HG03039 (cell line): ENCODE measurements at regions not wholly inside any gene's neighbourhood (a gene's known extent, or its start where the extent isn't known, plus 50 kb on each side); places are given as distances from the start of the nearest gene placed in this dataset.

Source experiments
- ATAC-seq: cut with Tn5 transposase; IDR thresholded peaks from one replicate; pipeline ENCODE4 v1.9.1; 2021; ENCODE audit warnings: mild to moderate bottlenecking, moderate library complexity; ENCODE audit not compliant: unreplicated experiment

DNA sequence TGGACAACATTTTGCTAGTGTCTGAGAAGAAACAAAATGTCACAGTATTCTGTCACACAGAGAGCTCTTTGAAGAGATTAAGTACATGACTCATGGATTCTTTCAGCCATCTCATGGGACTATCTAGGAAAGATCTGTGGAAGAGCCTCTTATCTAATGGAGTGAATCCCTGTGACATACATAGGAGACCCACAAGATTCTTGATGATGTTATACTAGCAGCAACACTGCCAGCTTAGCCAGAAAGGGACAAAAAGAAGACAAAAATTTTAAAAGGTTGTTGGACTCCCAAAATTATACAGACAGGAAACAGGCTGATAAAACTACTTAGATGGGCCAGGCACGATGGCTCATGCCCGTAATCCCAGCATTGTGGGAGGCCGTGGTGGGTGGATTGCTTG, 143.3 kb upstream of the MGAT5 start:
- ATAC-seq = no peak

- ATAC-seq = no peak
These were observed 136.2 kb upstream of the MGAT5 start for GRCh38 chr2:134117676-134118075.

GRCh38 chr2:134118279-134119116, 135.4 kb upstream of the MGAT5 start:
- ATAC-seq = peak; percentile 35

DNA sequence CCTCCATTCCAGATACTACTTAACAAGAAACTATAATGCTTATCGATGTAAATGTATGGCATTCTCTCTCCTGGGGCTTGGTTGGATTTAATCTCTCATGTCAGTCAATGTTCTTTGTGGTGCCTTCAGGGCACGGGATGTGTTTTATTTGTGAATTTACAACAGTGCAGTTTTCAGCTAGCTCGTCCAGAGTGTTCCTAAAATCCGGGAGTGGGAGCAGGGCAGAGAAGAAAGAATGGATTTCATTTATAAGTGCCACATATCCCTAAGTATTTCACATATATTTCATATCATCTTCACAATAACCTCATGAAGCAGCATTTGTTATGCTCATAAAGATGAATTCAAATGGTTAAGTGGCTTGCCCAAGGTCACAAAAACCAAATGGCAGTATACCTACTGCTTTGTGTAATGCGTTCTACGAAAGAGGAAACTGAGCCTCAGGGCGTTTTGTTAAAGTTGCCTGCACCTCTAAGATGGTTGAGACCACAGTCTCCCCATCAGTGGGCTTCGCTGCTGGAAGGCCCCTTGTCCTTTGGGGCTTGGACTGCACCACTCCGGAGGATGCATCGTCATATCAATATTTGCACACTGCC, 134.7 kb upstream of the MGAT5 start:
- ATAC-seq = peak; percentile 4

GRCh38 chr2:134119713-134120405, 134.0 kb upstream of the MGAT5 start:
- ATAC-seq = peak; percentile 53

DNA sequence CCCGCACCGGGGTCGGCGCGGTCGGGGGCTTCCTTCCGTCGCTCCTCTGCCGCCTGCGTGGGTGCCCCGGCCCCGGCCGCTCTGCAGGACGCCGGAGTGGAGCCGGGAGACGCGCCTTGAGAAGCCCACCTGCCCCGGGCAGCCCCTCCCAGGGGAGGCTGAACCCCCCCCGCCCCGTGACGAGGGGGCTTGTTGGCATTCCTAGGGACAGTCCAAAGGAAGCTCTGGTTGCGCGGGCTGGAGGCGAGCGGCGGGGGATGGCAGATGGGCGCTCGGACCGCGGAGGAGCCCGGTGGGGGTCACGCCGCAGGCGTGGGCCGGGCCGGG, 133.5 kb upstream of the MGAT5 start:
- no peak for ATAC-seq

- ATAC-seq = peak; percentile 46
These were observed 132.9 kb upstream of the MGAT5 start for GRCh38 chr2:134120733-134121630.

DNA sequence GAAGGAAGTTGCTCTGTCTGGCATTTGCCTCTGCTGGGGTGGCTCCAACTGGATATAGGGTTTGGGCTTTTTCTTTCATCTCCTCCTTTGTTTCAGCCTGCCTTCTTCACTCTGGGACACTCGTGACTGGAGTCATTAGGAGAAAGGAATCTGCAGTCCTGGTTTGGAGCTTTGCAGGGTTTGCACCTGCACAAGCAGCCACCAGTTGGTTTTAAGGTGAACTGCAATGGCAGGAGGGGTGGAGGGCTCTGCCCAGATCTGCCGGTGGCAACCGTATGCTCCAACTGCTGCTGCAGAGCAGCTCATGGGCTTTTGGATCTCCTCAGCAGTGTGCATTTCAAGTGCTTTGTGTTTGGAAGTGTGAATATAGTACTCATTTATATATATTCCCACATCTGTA, 131.3 kb upstream of the MGAT5 start:
- no peak for ATAC-seq

- no peak for ATAC-seq
These were observed 130.5 kb upstream of the MGAT5 start for GRCh38 chr2:134123332-134123731.

- ATAC-seq = no peak
These were observed 129.7 kb upstream of the MGAT5 start for GRCh38 chr2:134124047-134124753.

DNA sequence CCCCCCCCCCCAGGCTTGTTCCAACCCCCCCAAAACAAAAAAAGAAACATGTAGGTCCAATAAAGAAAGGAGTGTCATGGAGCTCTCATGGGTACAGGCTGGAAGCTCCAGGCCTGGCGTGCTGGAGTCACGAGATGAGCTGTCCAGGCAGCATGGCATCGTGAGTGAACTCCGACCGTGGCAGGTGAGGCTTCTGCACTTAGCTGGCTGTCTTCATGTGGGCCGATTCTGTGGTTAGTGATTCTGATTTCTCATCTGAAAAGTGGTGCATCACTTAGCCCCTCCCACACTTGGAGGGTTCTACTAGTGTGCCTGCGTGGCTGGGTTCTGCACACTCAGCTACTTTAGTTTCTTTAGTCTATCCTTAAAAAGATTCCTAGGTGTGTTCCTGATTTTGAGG, 126.4 kb upstream of the MGAT5 start:
- no peak for ATAC-seq

GRCh38 chr2:134128746-134129145, 125.1 kb upstream of the MGAT5 start:
- ATAC-seq = no peak

DNA sequence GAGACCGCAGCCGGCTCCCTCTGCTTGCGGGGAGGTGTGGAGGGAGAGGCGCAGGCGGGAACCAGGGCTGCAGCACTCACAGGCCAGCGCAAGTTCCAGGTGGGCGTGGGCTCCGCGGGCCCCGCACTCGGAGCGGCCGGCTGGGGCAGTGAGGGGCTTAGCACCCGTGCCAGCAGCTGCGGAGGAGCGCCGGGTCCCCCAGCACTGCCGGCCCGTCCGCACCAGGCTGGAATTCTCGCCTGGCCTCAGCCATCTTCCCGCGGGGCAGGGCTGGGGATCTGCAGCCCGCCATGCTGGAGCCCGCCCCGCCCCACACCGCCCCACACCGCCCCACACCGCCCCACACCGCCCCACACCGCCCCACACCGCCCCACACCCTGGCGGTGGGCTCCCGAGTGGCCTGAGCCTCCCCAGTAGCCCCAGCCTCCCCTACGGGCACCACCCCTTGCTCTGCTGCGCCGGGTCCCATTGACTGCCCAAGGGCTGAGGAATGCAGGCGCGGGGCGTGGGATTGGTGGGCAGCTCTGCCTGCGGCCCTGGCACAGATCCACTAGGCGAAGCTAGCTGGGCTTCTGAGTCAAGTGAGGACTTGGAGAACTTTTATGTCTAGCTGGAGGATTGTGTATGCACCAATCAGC, 123.9 kb upstream of the MGAT5 start:
- no peak for ATAC-seq

DNA sequence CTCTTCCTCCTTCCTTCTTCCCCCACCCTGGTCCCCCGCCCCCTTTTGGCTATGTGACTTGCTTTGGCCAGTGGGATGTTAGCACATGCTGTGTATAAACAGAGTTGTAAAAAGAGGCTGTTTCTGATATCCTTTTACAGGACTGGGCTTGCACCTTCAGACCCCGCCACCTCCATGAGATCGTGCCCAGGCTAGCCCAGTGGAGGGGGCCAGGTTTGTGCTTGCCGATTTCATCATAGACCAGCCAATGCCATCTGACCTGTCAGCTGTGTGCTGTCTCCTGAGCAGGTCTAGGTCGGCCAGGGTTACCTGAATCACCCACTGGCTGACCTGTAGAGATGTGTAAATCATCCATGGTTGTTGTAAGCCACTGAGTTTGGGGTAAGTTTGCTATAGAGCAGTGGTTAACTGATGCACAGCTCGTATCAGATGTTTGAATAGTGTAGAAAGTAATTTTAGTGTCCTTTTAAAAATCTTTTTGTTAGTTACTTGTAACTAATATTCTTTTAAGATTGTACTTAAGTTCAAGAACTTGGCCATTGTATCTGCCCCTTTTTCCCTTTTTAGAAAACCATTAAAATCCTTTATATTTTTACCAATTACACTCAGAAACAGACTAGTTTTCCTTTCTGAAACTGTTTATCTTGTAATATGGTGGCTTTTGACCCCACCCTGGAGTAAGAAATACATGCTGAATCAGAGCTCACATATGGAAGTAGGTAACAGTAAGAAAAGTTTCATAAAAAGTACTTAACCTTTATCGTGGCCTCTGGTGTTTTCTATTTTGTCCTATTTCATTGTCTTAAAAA, 122.0 kb upstream of the MGAT5 start:
- no peak for ATAC-seq

DNA sequence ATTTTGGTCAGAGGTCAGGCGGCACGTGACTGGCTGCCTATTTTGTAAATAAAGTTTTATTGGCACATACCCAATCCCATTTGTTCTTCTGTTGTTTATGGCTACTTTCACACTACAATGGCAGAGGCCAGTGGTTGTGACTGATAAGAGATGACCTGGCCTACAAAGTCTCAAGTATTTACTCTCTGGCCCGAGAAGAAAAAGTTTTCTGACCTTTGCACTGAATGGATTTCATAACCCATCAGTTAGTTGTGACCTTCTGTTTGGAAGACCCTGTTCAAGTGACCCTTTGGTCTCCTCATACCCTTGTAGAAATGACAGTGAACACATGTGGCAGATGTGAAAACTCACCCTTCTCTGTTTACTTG, 121.4 kb upstream of the MGAT5 start:
- ATAC-seq = no peak

DNA sequence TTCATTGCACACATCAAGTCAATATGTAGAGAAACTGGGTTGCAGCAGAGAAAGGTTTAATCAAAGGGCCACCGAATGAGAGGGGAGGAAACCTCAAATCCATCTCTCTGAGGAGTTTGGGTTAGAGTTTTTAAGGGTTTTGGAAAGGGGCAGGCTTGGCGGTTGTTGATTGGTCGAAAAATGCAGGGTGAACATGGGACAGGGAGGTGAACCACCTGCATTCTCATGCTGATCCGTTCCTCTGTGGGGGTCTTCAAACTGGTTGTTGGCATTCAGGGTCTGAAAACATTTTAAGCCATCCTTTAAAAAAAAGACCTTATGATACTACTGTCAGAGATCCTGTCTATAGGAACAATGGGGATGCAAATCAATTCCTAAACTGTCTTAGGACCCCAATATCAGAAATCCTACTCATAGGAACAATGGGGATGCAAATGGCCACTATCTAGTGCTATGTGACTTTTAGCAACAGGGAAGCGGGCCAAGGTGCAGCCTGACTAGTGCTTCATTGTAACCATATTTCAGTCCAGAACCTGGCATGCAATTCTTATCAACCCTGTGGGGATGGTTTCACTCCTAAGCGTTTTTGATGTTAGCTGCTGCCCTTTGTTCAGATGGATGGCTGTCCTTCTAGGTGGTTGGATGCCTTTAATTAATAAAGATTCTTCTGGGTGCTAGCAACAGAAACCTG, 120.1 kb upstream of the MGAT5 start:
- ATAC-seq = no peak

DNA sequence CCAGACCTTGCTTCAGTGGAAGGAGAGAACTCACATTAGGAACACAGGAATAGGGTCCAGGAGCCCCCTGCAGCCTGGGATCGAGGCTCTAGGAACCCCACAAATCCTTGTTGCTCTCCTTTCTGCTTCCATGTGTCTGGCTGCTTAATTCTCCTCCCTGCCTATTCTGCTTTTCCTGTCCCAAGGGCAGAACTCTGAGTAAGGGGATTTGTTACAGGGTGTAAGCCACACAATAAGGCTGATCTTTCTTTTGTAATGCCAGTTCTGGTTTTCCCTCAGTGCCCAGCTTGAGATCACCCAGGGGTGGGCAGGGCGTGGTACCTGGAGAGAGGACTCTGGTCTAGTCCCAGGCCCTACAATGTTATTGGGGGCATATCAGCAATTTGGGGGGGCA, 119.6 kb upstream of the MGAT5 start:
- ATAC-seq = no peak

DNA sequence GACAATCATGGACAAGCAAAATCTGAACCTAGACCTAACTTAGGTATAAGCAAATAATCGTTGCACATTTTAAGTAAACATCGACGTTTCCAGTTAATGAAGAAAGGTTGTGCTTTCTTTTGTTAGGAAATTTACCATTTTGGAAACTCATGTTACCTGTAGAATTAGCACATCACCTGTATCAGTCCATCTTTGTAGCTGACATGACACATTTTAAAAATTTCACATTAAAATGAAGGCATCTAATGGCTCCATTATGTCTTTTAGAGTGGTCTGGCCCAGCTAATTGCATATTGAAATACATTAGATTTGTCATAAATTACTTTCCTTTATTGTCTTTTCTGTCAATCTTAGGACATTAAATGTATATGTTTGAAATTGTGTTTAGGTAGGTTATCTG, 119.0 kb upstream of the MGAT5 start:
- ATAC-seq = no peak

GRCh38 chr2:134135793-134136192, 118.1 kb upstream of the MGAT5 start:
- ATAC-seq = no peak
